GM18511 (cell line): ENCODE measurements at regions not wholly inside any gene's neighbourhood (a gene's known extent, or its start where the extent isn't known, plus 50 kb on each side); places are given as distances from the start of the nearest gene placed in this dataset.
A peak's percentile ranks its signal among the peaks of the same experiment; 100 is the strongest.

Experiments
- ATAC-seq: cut with Tn5 transposase; IDR thresholded peaks from one replicate; pipeline ENCODE4 v1.9.1; 2021; ENCODE audit warnings: mild to moderate bottlenecking, moderate library complexity; ENCODE audit not compliant: unreplicated experiment

- no peak for ATAC-seq
These were observed 290.1 kb upstream of the PCDH7 start for GRCh38 chr4:30429813-30430761.

- ATAC-seq = no peak
These were observed 285.5 kb upstream of the PCDH7 start for GRCh38 chr4:30434656-30435055.

- no peak for ATAC-seq
These were observed 283.8 kb upstream of the PCDH7 start for GRCh38 chr4:30436394-30436793.

DNA sequence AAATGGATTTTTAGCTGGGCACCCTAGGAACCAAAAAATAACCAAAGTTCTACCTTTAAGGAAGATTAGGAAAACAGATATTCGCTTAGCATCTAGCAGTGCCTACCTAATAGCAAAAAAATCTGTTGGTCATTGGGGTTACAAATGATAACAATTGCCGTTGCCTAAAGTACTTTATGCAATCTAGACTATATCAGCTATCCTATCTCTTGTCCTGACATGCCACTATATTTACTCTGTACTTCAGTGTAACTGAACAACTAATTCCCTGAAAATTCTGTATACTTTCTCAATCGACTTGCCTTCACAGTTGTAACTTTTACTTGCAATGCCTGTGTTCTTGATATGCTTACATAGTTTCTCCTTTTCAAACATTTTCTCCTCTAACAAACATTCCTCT lies 282.9 kb upstream of the PCDH7 start:
- no peak for ATAC-seq

- no peak for ATAC-seq
These were observed 276.9 kb upstream of the PCDH7 start for GRCh38 chr4:30443289-30443688.

DNA sequence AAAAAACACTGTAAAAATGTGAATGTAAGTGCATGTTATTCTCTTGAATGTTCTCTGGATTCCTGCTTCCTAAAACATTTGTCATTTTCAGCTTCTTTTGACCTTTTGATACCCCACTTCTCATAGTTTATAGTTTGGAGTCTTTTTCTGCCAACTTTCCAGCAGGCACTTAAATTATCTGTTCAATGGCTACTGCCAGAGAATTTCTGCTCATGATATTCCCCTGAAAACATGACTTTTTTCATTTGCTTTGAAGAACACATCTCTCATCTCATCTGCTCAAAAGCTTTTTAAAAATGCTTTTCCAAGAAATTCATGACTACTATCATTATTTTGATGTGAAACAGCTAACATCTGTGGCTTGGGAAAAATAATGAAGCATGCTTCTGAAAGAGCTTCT lies 269.7 kb upstream of the PCDH7 start:
- ATAC-seq = no peak

DNA sequence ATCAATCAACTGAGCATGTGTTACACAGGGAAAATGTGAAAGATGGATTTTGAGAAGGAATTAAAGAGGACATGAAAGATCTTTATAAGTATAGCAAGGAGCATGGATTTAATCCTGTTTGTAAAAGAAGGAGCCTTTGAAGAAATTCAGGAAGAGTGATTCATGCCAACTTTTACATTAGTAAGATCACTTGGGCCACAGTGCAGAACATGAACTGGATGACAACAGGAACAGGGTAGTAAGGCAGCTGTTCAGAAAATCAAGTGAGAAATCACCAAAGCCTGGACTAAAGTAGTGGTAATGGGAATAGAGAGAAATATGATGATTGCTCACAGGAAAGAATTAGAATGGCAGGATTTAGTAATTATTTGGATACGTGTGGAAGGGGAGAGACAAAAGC lies 265.7 kb upstream of the PCDH7 start:
- no peak for ATAC-seq

- ATAC-seq = no peak
These were observed 263.5 kb upstream of the PCDH7 start for GRCh38 chr4:30456716-30457115.

- peak; percentile 56 for ATAC-seq
These were observed 259.4 kb upstream of the PCDH7 start for GRCh38 chr4:30460818-30461217.

DNA sequence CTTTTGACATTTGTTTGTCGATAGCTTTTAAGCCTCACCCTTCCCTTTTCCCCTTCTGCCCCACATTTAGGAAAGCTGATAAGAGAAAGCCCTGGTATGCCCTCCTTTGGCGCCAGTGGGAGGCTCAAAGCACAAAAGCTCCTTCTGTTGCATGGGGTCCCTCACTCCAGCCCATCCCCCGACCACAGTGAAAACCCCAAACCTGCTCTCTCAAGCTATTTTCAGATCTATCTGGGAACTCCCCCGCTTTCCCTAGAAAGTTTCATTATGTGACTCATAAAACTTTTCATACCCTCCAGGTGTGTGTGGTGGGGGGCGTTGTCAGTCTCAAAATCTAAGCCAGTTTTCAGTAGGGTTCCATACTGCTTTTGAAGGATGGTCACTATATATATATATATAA lies 259.0 kb upstream of the PCDH7 start:
- ATAC-seq = peak; percentile 74

DNA sequence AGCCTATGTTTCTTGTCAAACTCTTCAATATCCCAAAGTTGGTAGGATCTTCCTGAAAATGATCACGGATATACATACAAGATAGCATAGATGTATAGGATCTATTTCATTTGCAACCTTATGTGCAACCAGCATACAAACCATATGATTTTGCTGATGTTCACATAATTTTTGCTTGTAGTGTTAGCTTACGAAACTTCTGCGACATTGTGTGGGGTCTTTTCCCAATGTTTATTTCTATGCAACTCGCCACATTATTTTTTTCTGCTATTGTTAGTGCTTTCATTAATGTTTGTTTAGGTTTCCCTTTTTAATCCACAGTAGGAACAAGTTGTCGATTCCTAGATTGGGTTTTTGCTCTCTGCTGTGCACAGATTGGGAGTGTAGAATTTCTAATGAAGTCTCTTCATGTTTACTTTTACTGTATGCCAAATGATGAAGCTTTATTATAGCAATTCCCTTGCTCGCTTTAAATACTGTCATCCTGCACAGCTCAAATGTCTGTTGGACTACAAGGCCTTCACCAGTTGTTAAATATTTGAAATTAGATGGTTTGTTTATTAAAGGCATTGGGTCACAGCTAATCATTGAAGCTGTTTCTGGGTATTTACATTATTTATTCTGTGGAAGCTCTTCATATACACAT lies 257.6 kb upstream of the PCDH7 start:
- ATAC-seq = no peak

GRCh38 chr4:30471861-30472260 lies 248.3 kb upstream of the PCDH7 start:
- no peak for ATAC-seq

- ATAC-seq = no peak
These were observed 246.9 kb upstream of the PCDH7 start for GRCh38 chr4:30473225-30473624.

DNA sequence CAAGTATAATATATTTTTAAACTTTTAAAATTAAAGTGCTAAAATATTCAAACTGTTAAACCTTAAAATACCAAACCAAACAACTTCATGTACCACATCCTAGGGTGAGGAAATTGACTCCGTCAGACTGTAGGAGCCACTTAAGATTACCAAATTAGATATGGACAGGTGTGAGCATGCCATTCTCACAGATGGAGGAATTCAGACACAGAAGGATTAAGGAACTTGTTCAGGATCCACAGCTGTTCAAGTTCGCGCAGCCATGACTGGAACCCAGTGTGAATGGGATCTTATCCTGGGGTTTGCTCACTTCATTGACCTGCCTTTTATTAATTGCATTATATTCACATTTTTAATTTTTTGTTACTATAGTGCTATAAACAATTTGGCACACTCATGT lies 224.9 kb upstream of the PCDH7 start:
- no peak for ATAC-seq

- ATAC-seq = no peak
These were observed 224.4 kb upstream of the PCDH7 start for GRCh38 chr4:30495651-30496310.

GRCh38 chr4:30511751-30512150 lies 208.4 kb upstream of the PCDH7 start:
- ATAC-seq = no peak

GRCh38 chr4:30518211-30518610 lies 202.0 kb upstream of the PCDH7 start:
- ATAC-seq = no peak

DNA sequence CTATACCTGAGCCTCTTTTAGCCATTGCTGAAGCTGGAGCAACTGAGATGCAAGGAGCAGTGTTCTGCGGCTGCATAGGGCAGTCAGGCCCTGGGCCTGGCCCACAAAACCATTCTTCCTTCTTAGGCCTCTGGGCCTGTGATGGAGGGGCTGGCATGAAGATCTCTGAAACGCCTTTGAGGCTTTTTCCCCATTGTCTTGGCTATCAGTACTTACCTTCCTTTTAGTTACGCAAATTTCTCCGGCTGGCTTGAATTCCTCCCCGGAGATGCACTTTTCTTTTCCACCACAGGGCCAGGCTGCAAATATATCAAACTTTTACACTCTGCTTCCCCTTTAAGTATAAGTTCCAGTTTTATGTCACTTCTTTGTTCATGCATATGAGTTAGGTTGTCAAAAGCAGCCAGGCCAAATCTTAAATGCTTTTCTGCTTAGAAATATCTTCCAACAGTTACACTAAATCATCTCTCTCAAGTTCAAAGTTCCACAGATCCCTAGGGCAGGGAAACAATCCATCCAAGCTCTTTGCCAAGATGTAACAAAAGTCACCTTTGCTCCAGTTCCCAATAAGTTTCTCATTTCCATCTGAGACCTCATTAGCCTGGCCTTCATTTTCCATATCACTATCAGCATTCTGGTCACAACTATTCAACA lies 194.4 kb upstream of the PCDH7 start:
- ATAC-seq = no peak

DNA sequence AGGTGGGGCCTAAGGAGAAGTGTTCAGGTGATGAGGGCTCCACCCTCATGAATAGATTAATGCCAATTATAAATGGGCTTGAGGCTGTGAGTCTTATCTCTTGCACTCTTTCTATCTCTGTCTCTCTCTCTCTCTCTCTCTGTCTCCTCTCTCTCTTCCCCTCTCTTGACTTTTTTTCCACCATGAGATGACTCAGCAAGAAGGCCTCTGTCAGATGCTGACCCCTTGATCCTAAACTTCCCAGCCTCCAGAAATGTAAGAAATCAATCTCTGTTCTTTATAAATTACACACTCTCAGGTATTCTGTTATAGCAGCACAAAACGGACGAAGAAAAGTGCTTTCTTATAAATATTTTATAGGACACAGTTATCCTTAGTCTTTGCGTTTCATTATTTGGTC lies 184.9 kb upstream of the PCDH7 start:
- ATAC-seq = no peak

- ATAC-seq = no peak
These were observed 183.9 kb upstream of the PCDH7 start for GRCh38 chr4:30536231-30536630.

- ATAC-seq = no peak
These were observed 182.7 kb upstream of the PCDH7 start for GRCh38 chr4:30537456-30537855.
